ENCODE measurements at regions not wholly inside any gene's neighbourhood (a gene's known extent, or its start where the extent isn't known, plus 50 kb on each side); places are given as distances from the start of the nearest gene placed in this dataset.

DNA sequence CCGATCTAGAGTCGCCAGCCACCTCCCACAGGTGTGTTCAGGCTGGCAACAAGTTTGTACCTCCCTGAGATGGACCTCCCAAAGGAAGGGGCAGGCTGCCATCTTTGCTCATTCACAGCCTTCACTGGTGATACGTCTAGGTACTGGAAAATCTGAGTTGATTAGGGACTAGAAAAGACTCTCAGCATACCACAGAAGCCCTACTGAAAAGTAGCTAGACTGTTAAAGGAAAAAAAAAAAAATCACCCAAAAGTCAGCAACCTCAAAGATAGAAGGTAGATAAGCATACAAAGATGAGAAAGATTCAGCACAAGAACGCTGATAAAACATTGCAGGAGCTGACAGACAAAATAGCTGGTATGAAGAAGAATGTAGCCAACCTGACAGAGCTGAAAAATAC is 128.6 kb upstream of the WDR75 start:
- TF ChIP-seq, protein P1, sequence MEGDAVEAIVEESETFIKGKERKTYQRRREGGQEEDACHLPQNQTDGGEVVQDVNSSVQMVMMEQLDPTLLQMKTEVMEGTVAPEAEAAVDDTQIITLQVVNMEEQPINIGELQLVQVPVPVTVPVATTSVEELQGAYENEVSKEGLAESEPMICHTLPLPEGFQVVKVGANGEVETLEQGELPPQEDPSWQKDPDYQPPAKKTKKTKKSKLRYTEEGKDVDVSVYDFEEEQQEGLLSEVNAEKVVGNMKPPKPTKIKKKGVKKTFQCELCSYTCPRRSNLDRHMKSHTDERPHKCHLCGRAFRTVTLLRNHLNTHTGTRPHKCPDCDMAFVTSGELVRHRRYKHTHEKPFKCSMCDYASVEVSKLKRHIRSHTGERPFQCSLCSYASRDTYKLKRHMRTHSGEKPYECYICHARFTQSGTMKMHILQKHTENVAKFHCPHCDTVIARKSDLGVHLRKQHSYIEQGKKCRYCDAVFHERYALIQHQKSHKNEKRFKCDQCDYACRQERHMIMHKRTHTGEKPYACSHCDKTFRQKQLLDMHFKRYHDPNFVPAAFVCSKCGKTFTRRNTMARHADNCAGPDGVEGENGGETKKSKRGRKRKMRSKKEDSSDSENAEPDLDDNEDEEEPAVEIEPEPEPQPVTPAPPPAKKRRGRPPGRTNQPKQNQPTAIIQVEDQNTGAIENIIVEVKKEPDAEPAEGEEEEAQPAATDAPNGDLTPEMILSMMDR (conservative IDR thresholded peaks at IDR 0.05): no peak
- no peak for TF ChIP-seq EZH2 (IDR thresholded peaks at IDR 0.05; ENCODE audit: low read depth)

All from PC-9 (cell line).